ENCODE measurements at regions not wholly inside any gene's neighbourhood (a gene's known extent, or its start where the extent isn't known, plus 50 kb on each side); places are given as distances from the start of the nearest gene placed in this dataset.

DNA sequence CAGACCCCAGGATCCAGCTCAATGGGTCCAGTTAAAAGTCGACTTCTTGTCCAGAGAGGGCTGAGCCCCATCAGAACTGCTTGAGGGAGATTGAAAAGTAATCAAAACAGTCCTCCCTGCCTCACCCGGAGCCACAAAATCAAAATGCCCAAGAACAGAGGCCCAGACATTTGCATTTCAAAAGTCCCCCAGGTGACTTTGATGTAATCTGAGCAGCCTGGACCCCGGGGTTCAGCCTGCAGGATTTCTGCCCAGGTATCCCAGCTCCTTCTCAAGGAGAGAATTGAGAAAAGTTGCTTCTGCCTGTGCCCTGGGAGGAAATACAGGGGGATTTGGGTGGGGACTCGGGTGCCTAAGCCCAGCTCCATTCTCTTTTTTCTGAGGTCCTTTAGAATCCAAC is 1385.0 kb downstream of the TBC1D22A start:
- DNase-seq (ENCODE audit: low read depth) = no peak
- TF ChIP-seq, protein P1, sequence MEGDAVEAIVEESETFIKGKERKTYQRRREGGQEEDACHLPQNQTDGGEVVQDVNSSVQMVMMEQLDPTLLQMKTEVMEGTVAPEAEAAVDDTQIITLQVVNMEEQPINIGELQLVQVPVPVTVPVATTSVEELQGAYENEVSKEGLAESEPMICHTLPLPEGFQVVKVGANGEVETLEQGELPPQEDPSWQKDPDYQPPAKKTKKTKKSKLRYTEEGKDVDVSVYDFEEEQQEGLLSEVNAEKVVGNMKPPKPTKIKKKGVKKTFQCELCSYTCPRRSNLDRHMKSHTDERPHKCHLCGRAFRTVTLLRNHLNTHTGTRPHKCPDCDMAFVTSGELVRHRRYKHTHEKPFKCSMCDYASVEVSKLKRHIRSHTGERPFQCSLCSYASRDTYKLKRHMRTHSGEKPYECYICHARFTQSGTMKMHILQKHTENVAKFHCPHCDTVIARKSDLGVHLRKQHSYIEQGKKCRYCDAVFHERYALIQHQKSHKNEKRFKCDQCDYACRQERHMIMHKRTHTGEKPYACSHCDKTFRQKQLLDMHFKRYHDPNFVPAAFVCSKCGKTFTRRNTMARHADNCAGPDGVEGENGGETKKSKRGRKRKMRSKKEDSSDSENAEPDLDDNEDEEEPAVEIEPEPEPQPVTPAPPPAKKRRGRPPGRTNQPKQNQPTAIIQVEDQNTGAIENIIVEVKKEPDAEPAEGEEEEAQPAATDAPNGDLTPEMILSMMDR (conservative IDR thresholded peaks at IDR 0.05; ENCODE audit: low read depth, low read length) = no peak
- H3K4me3 ChIP-seq (ENCODE audit: low read depth, low read length) = no peak overlapping the region

DNA sequence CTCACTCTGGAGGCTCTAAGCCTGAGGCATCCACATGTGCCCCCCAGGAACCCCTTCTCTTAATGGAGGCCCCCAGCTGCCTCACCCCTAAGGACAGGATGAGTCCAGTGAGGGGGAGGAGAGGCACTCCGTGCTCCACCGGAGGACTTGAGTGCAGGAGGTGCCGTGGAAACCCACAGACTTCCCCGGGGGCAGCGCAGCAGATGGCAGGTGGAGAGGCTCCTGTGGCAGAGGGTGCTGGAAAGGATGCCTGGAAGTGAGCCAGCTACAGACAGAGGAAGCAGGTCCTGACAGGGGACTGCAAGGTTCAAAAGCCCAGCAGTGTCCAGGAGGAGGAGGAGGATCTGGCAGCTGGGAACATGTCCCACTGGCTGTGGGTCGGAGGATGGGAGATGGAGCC is 1384.0 kb downstream of the TBC1D22A start:
- TF ChIP-seq, protein P1 (conservative IDR thresholded peaks at IDR 0.05; ENCODE audit: low read depth, low read length) = no peak
- DNase-seq (ENCODE audit: low read depth) = no peak
- H3K4me3 ChIP-seq (ENCODE audit: low read depth, low read length) = no peak overlapping the region

DNA sequence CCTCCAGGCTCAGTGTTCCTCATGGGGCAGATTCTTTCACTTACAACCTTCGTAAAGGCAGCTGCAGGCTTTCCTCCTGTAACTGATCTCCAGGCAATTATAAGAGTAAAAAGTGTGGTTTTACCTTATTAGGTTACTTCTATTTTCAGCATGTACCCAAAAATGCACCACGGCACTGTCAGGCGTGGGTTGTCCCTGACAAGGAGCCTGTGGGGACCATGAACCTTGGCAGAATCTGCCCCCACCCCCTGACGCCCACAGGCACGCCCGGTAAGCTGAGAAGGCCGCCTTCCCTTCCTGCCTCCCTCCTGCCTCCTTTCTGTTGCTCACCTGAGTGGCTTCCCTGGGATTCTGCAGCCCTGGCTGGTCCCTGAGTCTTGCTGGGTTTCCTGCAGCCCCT is 1383.3 kb downstream of the TBC1D22A start:
- H3K4me3 ChIP-seq (ENCODE audit: low read depth, low read length) = no peak overlapping the region
- TF ChIP-seq, protein P1 (conservative IDR thresholded peaks at IDR 0.05; ENCODE audit: low read depth, low read length) = no peak
- no peak for DNase-seq (ENCODE audit: low read depth)

DNA sequence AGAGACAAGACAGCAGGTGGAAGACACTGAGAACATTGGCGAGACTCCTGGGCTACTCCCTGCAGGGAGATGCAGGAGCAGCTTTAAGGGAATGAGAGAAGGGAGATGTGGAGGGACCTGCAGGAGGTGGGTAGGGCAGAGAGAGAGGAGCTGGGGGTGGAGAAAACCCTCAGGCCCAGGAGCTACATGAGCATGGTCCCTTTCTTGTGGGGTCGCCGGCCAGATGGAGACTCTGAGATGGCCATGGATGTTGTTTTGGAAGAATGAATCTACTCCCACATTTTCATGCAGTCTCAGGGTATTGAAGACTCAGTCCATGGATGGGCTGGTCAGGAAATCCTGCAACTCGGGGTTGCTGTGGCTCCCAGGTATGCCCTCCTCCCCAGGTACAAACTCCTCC is 1381.9 kb downstream of the TBC1D22A start:
- DNase-seq (ENCODE audit: low read depth) = no peak
- no peak overlapping the region for H3K4me3 ChIP-seq (ENCODE audit: low read depth, low read length)
- TF ChIP-seq, protein P1 (conservative IDR thresholded peaks at IDR 0.05; ENCODE audit: low read depth, low read length) = no peak

DNA sequence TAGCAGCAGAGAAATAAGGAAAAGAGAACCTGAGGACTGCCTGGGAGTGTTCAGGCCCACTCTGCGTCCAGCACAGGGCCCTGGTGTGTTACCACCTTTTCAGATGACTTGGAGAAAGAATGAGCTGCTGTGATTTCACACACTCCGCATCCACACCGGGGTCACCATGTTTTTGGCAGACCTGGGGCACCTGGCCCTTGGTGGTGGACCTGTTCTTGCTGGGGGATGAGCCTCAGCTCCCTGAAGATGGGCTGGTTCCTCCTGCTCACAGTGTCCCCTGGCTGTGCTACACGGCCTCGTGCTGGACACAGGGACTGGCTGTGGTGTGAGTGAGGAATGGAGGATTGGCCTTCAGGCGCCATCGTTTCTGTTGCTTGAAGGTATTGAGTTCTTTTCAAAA is 1381.4 kb downstream of the TBC1D22A start:
- DNase-seq (ENCODE audit: low read depth) = no peak
- H3K4me3 ChIP-seq (ENCODE audit: low read depth, low read length) = no peak overlapping the region
- TF ChIP-seq, protein P1 (conservative IDR thresholded peaks at IDR 0.05; ENCODE audit: low read depth, low read length) = no peak

DNA sequence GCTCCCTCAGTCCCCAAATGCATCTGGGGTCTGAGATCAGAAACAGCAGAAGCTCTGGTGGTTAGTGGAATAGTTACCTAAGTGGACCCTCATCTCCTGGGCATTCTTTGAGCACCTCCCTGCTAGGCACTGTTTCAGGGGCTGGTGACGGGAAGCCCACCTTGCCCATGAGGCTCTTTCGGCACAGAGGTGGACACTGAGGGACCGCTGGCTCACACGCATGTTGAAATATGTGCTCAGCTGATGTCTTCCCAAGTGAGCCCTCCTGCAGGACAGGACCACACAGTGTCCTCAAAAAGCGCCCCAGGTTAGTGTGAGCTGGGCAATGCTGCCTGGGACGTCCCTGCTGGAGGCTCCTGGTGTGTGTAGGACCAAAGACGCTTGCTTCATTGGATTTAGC is 1379.9 kb downstream of the TBC1D22A start:
- DNase-seq (ENCODE audit: low read depth) = no peak
- H3K4me3 ChIP-seq (ENCODE audit: low read depth, low read length) = no peak overlapping the region
- TF ChIP-seq, protein P1 (conservative IDR thresholded peaks at IDR 0.05; ENCODE audit: low read depth, low read length) = no peak

DNA sequence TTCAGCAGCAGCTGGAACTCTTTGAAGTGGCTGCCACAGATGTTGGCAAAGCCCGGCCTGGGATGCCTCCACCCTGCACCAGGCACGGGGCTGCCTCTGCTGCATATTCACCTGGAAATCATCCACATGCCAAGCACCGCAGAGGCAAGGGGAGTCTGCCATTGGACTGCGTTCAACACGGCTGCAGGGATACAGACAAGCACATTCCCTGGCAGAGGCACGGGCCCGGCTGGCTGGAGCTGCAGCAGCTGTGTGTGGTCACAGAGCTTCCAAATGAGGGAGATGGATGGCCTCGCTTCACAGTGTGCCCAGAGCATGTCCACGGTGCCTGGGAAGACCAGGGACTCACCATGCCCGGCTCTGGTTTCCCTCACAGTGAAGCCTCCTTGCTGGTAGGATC is 1378.9 kb downstream of the TBC1D22A start:
- TF ChIP-seq, protein P1 (conservative IDR thresholded peaks at IDR 0.05; ENCODE audit: low read depth, low read length) = no peak
- no peak for DNase-seq (ENCODE audit: low read depth)
- no peak overlapping the region for H3K4me3 ChIP-seq (ENCODE audit: low read depth, low read length)
